ENCODE measurements at regions not wholly inside any gene's neighbourhood (a gene's known extent, or its start where the extent isn't known, plus 50 kb on each side); places are given as distances from the start of the nearest gene placed in this dataset.
"Not testable (repeated sequence)": the region's sequence is repeated elsewhere in the genome, so short reads cannot be mapped to it uniquely, and the experiment has no call there.

GRCh38 chr1:98325646-98326440, 335.7 kb upstream of the SNX7 start:
- DNase-seq, result peak; percentile 96

GRCh38 chr1:98323906-98324358, 337.6 kb upstream of the SNX7 start:
- peak; percentile 97 for DNase-seq

DNA sequence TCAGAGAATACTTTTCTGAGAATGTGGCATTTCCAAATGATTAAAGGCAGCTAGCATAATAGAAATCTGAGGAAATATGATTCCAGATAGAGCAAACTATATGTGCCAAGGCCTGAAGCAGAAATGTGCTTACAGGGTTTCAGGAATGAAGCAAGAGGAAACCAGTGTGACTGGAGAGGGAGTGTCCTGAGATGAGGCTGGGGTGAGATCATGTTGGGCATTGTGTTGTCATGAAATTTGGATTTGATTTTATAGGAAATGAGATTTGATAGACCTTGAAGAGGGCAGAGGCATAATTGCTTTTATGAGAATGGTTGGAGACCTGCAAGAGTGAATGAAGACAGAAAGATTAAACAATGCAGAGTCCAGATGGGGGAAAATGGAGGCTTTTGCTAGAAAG, 338.1 kb upstream of the SNX7 start:
- DNase-seq, result peak; percentile 87

- peak; percentile 72 for DNase-seq
Observed at GRCh38 chr1:98322966-98323365, 338.6 kb upstream of the SNX7 start.

DNA sequence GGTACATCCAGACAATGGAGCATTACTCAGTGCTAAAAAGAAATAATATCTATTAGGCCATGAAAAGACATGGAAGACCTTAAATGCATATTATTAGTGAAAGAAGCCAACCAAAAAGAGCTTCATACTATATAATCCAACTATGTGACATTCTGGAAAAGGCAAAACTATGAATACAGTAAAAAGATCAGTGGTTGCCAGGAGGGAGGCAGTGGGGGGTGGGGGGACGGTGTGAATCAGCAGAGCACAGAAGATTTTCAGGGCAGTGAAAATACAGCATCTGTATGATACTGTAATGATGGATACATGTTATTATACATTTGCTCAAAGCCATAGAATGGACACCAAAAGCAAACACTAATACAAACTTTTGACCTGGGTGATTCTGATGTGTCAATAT, 339.4 kb upstream of the SNX7 start:
- peak; percentile 13 for DNase-seq

DNA sequence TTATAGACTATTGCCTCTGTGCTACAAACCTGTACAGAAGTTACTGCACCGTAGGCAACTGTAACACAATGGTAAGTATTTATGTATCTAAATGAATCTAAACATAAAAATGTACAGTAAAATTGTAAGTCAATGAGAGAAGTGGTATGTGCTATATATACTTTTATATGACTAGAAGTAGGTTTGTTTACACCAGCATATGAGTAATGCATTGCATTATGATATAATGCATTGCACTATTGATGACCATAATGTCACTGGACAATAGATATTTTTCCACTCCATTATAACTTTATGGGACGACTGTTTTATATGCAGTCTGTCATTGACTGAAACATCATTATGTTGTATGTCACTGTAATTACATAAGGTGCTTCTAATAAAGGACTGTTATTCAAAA, 340.3 kb upstream of the SNX7 start:
- no peak for DNase-seq

GRCh38 chr1:98316286-98316905, 345.1 kb upstream of the SNX7 start:
- DNase-seq, result peak; percentile 63

DNA sequence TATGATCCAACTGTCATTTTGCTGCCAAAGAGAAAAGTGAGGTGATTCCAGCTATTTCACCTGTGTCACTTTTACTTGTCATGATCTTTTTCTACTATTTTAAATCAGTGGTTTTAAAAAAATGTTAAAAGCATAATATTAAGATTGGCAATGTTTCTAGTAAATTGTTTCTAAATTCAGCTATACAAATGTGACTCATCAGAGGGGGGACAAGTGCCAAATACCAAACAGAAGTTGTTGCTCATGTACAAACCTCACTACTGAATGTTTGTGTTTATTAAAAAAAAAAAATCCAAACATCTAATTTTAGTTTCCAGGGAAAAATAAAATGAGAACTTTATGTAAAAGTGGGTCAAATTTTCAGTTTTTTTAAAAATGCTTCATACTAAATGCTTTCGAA, 346.2 kb upstream of the SNX7 start:
- DNase-seq, result peak; percentile 80

- no peak for DNase-seq
Observed at GRCh38 chr1:98314601-98315000, 346.9 kb upstream of the SNX7 start.

- no peak for DNase-seq
Observed at GRCh38 chr1:98306517-98307089, 354.9 kb upstream of the SNX7 start.

DNA sequence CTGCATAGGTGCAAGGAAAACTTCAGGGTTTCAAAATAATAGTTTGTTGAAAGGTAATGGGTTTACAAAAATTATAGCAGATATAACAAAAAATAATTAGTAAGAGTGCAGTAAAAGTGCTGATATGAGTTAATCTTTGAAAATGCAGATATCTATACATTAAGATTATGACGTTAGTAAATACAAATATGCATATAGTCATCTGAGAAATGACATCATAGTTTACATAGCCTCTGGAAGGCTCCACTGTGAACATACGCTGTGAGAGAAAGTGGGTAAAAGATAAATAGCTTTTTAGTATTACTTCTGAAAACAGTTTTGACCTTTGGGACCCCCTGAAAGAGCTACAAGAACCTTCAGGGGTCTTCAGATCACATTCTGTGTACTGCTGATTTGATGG, 356.2 kb upstream of the SNX7 start:
- no peak for DNase-seq

GRCh38 chr1:98304888-98305287, 356.6 kb upstream of the SNX7 start:
- DNase-seq, result no peak

DNA sequence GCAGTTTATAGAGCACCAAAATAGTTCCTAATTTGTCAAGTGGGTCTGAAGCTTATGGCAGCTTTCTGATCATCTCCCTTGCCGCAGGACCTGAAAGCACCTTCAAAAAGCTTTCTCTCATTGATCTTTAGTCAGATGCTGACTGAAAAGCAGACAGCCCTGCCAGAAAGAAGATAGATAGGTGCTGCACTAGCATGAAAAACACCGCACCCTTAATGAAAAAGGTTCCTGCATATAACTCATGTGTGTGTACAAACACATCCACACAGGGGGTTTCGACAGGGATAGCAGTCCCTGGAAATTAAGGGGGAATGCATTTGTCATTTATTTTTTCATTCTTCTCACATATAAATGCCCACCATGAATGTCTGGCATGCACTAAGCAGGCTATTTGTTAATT, 361.7 kb upstream of the SNX7 start:
- DNase-seq, result no peak

DNA sequence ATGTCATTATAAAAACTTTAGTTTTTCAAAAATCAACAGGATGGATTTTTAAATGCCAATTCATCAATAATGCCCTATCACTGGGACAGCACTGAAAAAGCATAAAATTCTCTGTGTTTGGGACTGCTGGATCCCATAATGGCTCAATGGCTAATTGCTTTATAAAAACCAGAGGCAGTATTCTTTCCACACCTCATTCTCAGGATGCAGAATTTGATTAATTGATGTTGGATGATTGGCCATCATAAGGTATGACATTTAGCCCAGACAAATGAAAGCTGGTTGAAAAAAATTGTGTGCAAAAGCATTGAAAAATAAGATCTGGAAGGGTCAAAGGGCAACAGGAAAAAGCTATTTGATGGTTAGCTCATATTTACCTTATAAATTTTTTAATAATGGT, 362.2 kb upstream of the SNX7 start:
- DNase-seq, result no peak

- no peak for DNase-seq
Observed at GRCh38 chr1:98298319-98298718, 363.2 kb upstream of the SNX7 start.

DNA sequence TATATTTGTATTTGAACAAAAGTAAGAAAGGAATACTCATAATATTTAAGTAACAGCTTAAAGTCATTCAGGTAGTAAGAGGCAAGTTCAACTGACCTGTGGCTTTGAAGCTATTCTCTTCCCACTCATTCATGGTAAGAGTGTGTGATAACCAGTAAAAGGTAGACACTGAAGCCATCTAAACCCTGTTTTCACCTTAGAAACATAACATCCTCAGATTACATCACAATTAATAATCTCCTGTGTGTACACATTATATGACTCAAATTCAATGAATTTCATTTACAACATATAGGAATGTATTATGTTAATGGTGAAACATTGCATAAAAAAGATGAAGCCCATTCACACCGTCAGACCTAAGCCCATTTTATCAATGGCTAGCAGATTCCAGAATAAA, 364.8 kb upstream of the SNX7 start:
- no peak for DNase-seq

DNA sequence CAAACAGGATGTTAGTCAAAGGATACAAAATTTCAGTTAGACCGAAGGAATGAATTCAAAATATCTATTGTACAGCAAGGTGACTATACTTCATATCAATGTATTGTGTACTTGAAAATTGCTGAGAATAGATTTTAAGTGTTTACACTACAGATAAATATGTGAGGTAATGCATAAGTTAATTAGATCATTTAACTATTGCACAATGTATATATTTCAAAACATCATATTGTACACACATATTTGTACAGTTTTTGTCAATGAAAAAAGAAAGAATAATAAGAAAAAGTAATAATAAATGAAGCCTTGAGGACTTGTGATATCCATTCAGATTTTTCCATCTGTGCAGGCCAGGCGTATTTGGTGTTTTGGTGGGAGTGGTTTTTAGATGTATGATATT, 367.4 kb upstream of the SNX7 start:
- no peak for DNase-seq

DNA sequence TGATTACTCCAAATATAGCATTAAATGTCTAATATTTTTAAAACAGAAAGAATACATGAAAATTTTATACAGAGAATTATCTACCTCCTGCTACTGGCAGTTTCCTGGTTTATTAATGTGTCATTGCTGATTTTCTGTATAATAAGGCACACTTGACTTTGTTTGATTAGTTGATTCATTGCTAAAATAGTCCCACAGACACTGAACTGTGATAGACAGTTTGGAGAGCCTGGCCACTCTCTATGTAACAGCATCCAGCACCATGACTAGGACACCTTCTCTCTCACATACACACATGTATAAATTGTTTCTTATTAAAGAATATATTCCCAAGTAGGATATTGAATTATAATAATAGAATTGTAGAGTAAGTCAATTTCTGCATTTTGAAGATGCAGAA, 368.5 kb upstream of the SNX7 start:
- DNase-seq, result no peak

GRCh38 chr1:98289311-98289710, 368.5 kb upstream of the DPYD start:
- peak; percentile 29 for DNase-seq

DNA sequence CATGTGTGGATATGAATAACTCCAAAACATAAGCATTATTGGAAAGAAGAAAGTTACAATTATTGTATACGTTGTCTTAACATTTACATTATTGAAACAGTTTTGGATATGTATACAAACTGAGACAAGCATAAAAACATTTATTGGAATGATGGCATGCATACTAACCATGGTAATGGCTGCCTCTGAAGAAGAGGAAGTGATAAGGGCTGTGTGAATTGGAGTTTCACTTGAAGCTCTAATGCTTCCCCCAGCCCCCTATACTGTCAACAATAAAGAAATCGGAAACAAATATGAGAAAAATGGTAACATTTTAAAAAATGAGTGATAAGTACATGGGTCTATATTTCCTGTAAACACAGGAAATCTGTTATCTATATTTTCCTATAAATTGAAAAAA, 367.7 kb upstream of the DPYD start:
- DNase-seq, result no peak

DNA sequence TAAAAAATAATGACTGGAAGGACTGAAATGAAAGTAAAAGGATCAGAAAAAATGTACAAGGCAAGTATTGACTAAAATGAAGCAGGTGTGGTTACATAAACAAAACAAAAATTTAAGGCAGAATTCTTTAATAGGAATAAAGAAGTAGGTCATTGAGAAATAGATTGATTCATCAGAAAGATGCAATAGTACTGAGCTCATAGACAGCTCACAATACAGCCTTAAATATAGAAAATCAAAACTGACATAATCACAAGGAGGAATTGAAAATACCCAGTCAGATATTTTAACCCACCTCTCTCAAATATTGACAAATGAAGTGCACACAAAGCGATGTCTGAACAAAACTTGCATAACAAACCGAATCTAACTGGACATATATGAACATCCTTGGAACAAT, 366.8 kb upstream of the DPYD start:
- no peak for DNase-seq

DNA sequence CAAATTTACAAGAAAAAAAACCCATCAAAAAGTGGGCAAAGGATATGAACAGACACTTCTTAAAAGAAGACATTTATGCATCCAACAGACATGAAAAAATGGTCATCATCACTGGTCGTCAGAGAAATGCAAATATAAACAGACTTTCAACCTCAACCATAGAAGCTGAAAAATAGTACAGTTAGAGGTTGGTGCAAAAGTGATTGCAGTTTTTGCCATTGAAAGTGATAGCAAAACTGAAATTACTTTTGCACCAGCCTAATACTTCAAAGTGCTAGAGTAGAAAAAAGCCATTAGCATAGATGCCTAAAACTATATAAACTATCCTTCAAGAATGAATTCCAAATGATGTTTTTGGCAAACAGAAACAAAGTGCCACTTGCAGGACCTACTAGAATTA, 365.8 kb upstream of the DPYD start:
- DNase-seq, result no peak

- not testable (repeated sequence) for DNase-seq
Observed at GRCh38 chr1:98285286-98285685, 364.5 kb upstream of the DPYD start.

DNA sequence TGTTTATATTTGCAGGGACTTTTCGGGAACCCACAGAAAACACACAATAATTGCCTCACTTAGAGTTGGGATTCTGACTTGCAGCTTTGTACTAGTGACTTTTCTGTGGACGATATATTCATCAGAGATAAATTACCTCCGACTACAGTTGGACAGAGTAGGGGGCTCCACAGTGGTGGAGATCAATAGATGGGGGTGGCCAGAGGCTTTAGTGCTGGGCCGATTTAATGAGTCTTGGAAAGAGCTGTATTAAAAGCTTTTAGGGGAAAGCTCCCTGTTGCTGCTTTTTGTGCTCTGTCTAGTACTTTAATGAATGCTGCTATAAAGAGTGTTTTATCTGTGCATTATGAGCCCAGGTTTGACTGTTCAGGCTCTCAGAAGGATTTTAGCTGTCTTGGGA, 359.2 kb upstream of the DPYD start:
- DNase-seq, result no peak
